ENCODE measurements at regions not wholly inside any gene's neighbourhood (a gene's known extent, or its start where the extent isn't known, plus 50 kb on each side); places are given as distances from the start of the nearest gene placed in this dataset.

DNA sequence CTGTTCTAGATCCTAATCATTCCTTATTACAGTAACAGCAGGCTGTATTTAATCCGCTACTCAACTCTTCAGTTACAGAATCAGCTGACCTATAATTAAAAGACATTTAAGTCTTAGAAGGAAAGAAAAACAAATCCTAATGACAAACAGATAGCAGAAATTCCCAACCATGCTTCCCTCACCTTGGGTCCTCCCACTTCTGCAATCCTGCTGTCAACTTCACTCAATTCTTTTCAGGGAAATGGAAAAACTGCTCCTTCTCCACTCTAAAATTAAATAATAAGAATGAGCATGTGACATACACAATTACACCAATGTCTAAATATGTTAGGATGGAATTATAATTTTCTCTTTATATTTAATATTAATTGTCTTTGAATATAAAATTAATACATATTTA is 182.6 kb upstream of the LYPLAL1 start:
- DNase-seq (ENCODE audit: low read depth) (no peak), FAIRE-seq (no peak)
- no peak for TF ChIP-seq CTCF (IDR thresholded peaks at IDR 0.05; ENCODE audit: insufficient read depth, low read length, severe bottlenecking)
- Histone ChIP-seq H3K27me3 (ENCODE audit: control insufficient read depth, insufficient read depth, low read length) (no peaks in the 10 kb centered on the region), H3K36me3 (ENCODE audit: control insufficient read depth, insufficient read depth, low read length) (no peaks in the 10 kb centered on the region), H3K4me3 (ENCODE audit: low read depth, low read length) (no peak overlapping the region)

DNA sequence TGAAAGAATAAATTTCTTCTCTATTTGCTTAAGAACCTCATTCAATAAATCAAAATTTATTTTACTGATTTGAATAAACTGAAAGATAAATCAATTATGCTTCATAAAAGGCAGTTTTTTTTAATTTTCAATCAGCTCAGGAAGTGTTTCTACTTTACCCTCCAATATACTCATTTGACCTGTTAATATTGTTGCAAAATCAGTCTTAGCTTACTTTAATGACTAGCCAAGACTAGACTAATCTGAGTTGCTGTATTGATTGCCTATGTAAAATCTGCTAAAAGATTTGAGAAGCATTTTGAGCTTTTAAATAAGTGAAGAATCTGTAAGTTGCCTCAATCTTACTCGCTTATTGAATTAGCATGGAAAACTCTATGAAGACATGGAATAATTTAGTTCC is 179.1 kb upstream of the LYPLAL1 start:
- H3K36me3 ChIP-seq (ENCODE audit: control insufficient read depth, insufficient read depth, low read length) = no peaks in the 10 kb centered on the region
- TF ChIP-seq CTCF (IDR thresholded peaks at IDR 0.05; ENCODE audit: insufficient read depth, low read length, severe bottlenecking) = no peak
- FAIRE-seq = no peak
- H3K4me3 ChIP-seq (ENCODE audit: low read depth, low read length) = no peak overlapping the region
- no peak for DNase-seq (ENCODE audit: low read depth)
- H3K27me3 ChIP-seq (ENCODE audit: control insufficient read depth, insufficient read depth, low read length) = no peaks in the 10 kb centered on the region

- no peak for FAIRE-seq
- DNase-seq (ENCODE audit: low read depth) = no peak
- Histone ChIP-seq H3K4me3 (ENCODE audit: low read depth, low read length) (no peak overlapping the region), H3K36me3 (ENCODE audit: control insufficient read depth, insufficient read depth, low read length) (no peaks in the 10 kb centered on the region), H3K27me3 (ENCODE audit: control insufficient read depth, insufficient read depth, low read length) (no peaks in the 10 kb centered on the region)
- no peak for TF ChIP-seq CTCF (IDR thresholded peaks at IDR 0.05; ENCODE audit: insufficient read depth, low read length, severe bottlenecking)
Measured at GRCh38 chr1:218995091-218995665, 178.5 kb upstream of the LYPLAL1 start.

DNA sequence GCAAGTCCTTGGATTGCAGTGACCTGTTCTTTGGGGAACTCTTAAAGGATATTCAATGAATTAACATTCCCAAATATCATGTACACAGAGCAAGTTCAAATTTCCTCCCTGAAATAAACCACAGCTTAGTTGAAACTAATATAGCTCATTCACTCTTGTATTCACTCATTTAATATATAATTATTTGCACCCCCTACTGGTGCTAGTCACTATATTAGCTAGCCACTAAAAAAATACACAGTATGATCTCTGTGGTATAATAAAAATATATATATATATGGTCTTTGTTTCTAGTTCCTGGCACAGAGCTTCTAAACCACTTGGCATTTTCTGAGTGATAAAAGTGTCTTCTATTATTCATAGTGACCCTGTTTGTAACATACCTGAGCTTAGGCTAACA is 177.3 kb upstream of the LYPLAL1 start:
- H3K36me3 ChIP-seq (ENCODE audit: control insufficient read depth, insufficient read depth, low read length) = no peaks in the 10 kb centered on the region
- FAIRE-seq (no peak), DNase-seq (ENCODE audit: low read depth) (peak; percentile 15)
- no peaks in the 10 kb centered on the region for H3K27me3 ChIP-seq (ENCODE audit: control insufficient read depth, insufficient read depth, low read length)
- TF ChIP-seq CTCF (IDR thresholded peaks at IDR 0.05; ENCODE audit: insufficient read depth, low read length, severe bottlenecking) = no peak
- no peak overlapping the region for H3K4me3 ChIP-seq (ENCODE audit: low read depth, low read length)

GRCh38 chr1:219000005-219000404 is 173.7 kb upstream of the LYPLAL1 start:
- TF ChIP-seq CTCF (IDR thresholded peaks at IDR 0.05; ENCODE audit: insufficient read depth, low read length, severe bottlenecking) = no peak
- no peaks in the 10 kb centered on the region for H3K36me3 ChIP-seq (ENCODE audit: control insufficient read depth, insufficient read depth, low read length)
- H3K27me3 ChIP-seq (ENCODE audit: control insufficient read depth, insufficient read depth, low read length) = no peaks in the 10 kb centered on the region
- no peak overlapping the region for H3K4me3 ChIP-seq (ENCODE audit: low read depth, low read length)
- DNase-seq (ENCODE audit: low read depth) = no peak
- no peak for FAIRE-seq

- DNase-seq (ENCODE audit: low read depth) (peak; percentile 24), FAIRE-seq (no peak)
- no peak for TF ChIP-seq CTCF (IDR thresholded peaks at IDR 0.05; ENCODE audit: insufficient read depth, low read length, severe bottlenecking)
Measured at GRCh38 chr1:219000631-219001030, 173.0 kb upstream of the LYPLAL1 start.

More at GRCh38 chr1:219000631-219001030, 173.0 kb upstream of the LYPLAL1 start:
- H3K36me3 ChIP-seq (ENCODE audit: control insufficient read depth, insufficient read depth, low read length) = no peaks in the 10 kb centered on the region
- H3K4me3 ChIP-seq (ENCODE audit: low read depth, low read length) = no peak overlapping the region
- no peaks in the 10 kb centered on the region for H3K27me3 ChIP-seq (ENCODE audit: control insufficient read depth, insufficient read depth, low read length)

Measured in bronchial epithelial cell (primary cell).